SIG-M5 treated with dmso at 0.1 percent for 504 hours (cell line): ENCODE measurements at regions not wholly inside any gene's neighbourhood (a gene's known extent, or its start where the extent isn't known, plus 50 kb on each side); places are given as distances from the start of the nearest gene placed in this dataset.
"Not testable (repeated sequence)": the region's sequence is repeated elsewhere in the genome, so short reads cannot be mapped to it uniquely, and the experiment has no call there.

Experiments
- DNase-seq: peaks from one replicate; lab custom pipeline; 2025; ENCODE audit not compliant: unreplicated experiment; lab: John Stamatoyannopoulos, UW

GRCh38 chr2:188645986-188646385, 328.2 kb upstream of the COL3A1 start:
- DNase-seq, result no peak

- no peak for DNase-seq
Measured at GRCh38 chr2:188647430-188648070, 326.6 kb upstream of the COL3A1 start.

GRCh38 chr2:188659656-188660406, 314.3 kb upstream of the COL3A1 start:
- no peak for DNase-seq

- DNase-seq, result no peak
Measured at GRCh38 chr2:188663301-188663700, 310.9 kb upstream of the COL3A1 start.

GRCh38 chr2:188664416-188664815, 309.8 kb upstream of the COL3A1 start:
- no peak for DNase-seq

GRCh38 chr2:188664951-188665595, 309.1 kb upstream of the COL3A1 start:
- no peak for DNase-seq

- no peak for DNase-seq
Measured at GRCh38 chr2:188665727-188666304, 308.4 kb upstream of the COL3A1 start.

- DNase-seq, result no peak
Measured at GRCh38 chr2:188666503-188666902, 307.7 kb upstream of the COL3A1 start.

- DNase-seq, result no peak
Measured at GRCh38 chr2:188668017-188668680, 306.0 kb upstream of the COL3A1 start.

- no peak for DNase-seq
Measured at GRCh38 chr2:188675391-188676009, 298.7 kb upstream of the COL3A1 start.

- DNase-seq, result no peak
Measured at GRCh38 chr2:188676010-188676400, 298.2 kb upstream of the COL3A1 start.

- DNase-seq, result no peak
Measured at GRCh38 chr2:188677142-188677541, 297.0 kb upstream of the COL3A1 start.

GRCh38 chr2:188678882-188679281, 295.3 kb upstream of the COL3A1 start:
- DNase-seq, result peak; percentile 3

- no peak for DNase-seq
Measured at GRCh38 chr2:188682838-188683237, 291.3 kb upstream of the COL3A1 start.

- no peak for DNase-seq
Measured at GRCh38 chr2:188684795-188685194, 289.4 kb upstream of the COL3A1 start.

GRCh38 chr2:188693111-188693510, 281.1 kb upstream of the COL3A1 start:
- DNase-seq, result peak; percentile 13

- no peak for DNase-seq
Measured at GRCh38 chr2:188693771-188694170, 280.4 kb upstream of the COL3A1 start.

GRCh38 chr2:188695953-188696352, 278.2 kb upstream of the COL3A1 start:
- no peak for DNase-seq

- DNase-seq, result not testable (repeated sequence)
Measured at GRCh38 chr2:188698151-188698550, 276.0 kb upstream of the COL3A1 start.

GRCh38 chr2:188701836-188702235, 272.3 kb upstream of the COL3A1 start:
- DNase-seq, result no peak

GRCh38 chr2:188705191-188705590, 269.0 kb upstream of the COL3A1 start:
- DNase-seq, result no peak
